ENCODE measurements at regions not wholly inside any gene's neighbourhood (a gene's known extent, or its start where the extent isn't known, plus 50 kb on each side); places are given as distances from the start of the nearest gene placed in this dataset.

GRCh38 chr3:59595830-59596229, 546.0 kb upstream of the CFAP20DC start:
- DNase-seq: no peak
- Histone ChIP-seq H3K36me3 (no peaks in the 10 kb centered on the region), H3K9me3 (no peaks in the 10 kb centered on the region), H3K4me3 (no peak overlapping the region), H3K4me1 (no peaks in the 10 kb centered on the region), H3K27me3 (no peaks in the 10 kb centered on the region), H3K27ac (no peak overlapping the region)
- intact Hi-C loops (cut with DNase I): no loop called here
- ATAC-seq: no peak
- TF ChIP-seq, protein P1, sequence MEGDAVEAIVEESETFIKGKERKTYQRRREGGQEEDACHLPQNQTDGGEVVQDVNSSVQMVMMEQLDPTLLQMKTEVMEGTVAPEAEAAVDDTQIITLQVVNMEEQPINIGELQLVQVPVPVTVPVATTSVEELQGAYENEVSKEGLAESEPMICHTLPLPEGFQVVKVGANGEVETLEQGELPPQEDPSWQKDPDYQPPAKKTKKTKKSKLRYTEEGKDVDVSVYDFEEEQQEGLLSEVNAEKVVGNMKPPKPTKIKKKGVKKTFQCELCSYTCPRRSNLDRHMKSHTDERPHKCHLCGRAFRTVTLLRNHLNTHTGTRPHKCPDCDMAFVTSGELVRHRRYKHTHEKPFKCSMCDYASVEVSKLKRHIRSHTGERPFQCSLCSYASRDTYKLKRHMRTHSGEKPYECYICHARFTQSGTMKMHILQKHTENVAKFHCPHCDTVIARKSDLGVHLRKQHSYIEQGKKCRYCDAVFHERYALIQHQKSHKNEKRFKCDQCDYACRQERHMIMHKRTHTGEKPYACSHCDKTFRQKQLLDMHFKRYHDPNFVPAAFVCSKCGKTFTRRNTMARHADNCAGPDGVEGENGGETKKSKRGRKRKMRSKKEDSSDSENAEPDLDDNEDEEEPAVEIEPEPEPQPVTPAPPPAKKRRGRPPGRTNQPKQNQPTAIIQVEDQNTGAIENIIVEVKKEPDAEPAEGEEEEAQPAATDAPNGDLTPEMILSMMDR (IDR thresholded peaks at IDR 0.05): no peak

- H3K27ac ChIP-seq: no peak overlapping the region
- no peaks in the 10 kb centered on the region for H3K27me3 ChIP-seq
- H3K9me3 ChIP-seq: no peaks in the 10 kb centered on the region
- TF ChIP-seq, protein P1 (IDR thresholded peaks at IDR 0.05): no peak
- H3K4me1 ChIP-seq: no peaks in the 10 kb centered on the region
- intact Hi-C loops (cut with DNase I): no loop called here
- no peak for DNase-seq
- H3K4me3 ChIP-seq: no peak overlapping the region
- H3K36me3 ChIP-seq: no peaks in the 10 kb centered on the region
- no peak for ATAC-seq
These were observed 543.6 kb upstream of the CFAP20DC start for GRCh38 chr3:59593380-59593779.

DNA sequence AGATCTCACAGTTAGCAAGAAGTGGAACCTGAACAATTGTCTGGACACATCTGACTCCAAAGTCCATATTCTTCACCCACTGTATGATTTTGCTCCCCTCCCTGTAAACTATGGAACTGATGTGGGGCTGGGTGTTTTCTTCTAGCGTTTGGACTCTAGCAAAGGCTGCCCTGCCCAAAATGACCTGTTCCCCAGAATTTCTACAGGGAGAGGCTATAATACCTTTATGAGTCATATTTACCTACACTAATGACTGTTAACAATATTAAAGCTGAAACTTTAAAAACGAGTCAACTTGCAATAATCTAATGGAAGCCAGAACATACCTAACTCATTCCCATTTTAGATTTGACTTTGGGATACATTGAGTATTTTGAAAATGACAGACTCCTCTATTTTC, 531.2 kb upstream of the CFAP20DC start:
- Histone ChIP-seq H3K9me3 (peaks cover 0 to 3% of the 10 kb centered on the region in 2 donors), H3K36me3 (no peaks in the 10 kb centered on the region), H3K4me1 (no peaks in the 10 kb centered on the region), H3K27me3 (no peaks in the 10 kb centered on the region), H3K27ac (no peak overlapping the region), H3K4me3 (no peak overlapping the region)
- TF ChIP-seq, protein P1 (IDR thresholded peaks at IDR 0.05): no peak
- DNase-seq: no peak
- no peak for ATAC-seq
- intact Hi-C loops (cut with DNase I): no loop called here

DNA sequence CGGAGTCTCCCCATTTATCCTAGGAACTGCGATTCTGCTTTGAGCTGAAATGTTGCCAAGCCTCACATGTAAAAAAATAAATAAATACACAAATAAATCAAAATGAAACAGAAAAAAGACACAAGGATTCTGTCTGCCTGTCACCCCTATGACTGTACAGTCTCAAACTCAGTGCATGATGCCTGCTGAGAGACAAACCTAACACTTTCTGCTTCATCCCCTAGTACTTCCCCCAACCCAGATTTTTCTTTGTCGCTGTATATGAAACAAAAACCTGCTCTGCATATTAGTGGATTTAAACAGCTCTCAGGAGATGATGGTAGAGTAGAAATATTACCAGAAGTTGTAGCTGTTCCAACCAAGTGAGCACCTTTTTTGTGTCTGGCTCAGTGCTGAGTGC, 530.7 kb upstream of the CFAP20DC start:
- DNase-seq: no peak
- intact Hi-C loops (cut with DNase I): no loop called here
- Histone ChIP-seq H3K27ac (no peak overlapping the region), H3K36me3 (no peaks in the 10 kb centered on the region), H3K4me3 (no peak overlapping the region), H3K27me3 (no peaks in the 10 kb centered on the region), H3K9me3 (no peaks in the 10 kb centered on the region), H3K4me1 (no peaks in the 10 kb centered on the region)
- ATAC-seq: no peak
- TF ChIP-seq, protein P1 (IDR thresholded peaks at IDR 0.05): no peak

DNA sequence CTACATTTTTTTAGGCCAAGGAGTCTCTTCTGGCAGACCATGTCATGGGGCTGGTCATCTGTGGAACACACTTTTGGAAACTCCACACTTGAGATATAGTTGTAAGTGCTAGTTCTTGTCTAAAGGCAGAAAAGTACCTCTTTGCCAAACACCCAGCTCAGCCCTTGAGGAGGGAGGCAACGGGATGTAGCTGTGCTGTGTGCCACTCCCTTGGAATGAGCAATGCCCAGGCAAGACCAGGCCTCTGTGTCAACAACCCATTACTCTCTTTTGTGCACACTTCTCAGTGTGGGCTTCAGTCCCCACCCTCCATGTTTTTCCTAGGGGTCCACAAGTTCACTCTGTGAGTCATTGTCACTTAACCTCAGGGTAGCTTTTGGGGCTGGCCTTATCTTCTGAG, 528.3 kb upstream of the CFAP20DC start:
- ATAC-seq (peak; percentile 48), DNase-seq (no peak)
- H3K4me3 ChIP-seq: no peak overlapping the region
- H3K36me3 ChIP-seq: no peaks in the 10 kb centered on the region
- intact Hi-C loops (cut with DNase I): loop anchor here in 1 of 2 donors (5.0 kb wide), 1 partner anchor 284 kb away; no protein-coding TSS in a partner anchor
- no peak overlapping the region for H3K27ac ChIP-seq
- no peaks in the 10 kb centered on the region for H3K27me3 ChIP-seq
- H3K4me1 ChIP-seq: no peaks in the 10 kb centered on the region
- TF ChIP-seq, protein P1 (IDR thresholded peaks at IDR 0.05): no peak
- H3K9me3 ChIP-seq: no peaks in the 10 kb centered on the region
